Activated naive CD4-positive, alpha-beta T cell treated with anti-CD3 and anti-CD28 coated beads, Interleukin-2, amount 50 U/mL, for 16 hours (primary cell): ENCODE measurements at regions not wholly inside any gene's neighbourhood (a gene's known extent, or its start where the extent isn't known, plus 50 kb on each side); places are given as distances from the start of the nearest gene placed in this dataset.

ENCODE experiments used
- DNase-seq: peaks from one replicate; pipeline ENCODE4 v3.0.0-alpha.2; 2020

- DNase-seq = peak; percentile 32
Observed at GRCh38 chr1:221439747-221440501, 302.0 kb downstream of the DUSP10 start.

- no peak for DNase-seq
Observed at GRCh38 chr1:221440658-221441057, 301.2 kb downstream of the DUSP10 start.

- no peak for DNase-seq
Observed at GRCh38 chr1:221442056-221442455, 299.8 kb downstream of the DUSP10 start.

- no peak for DNase-seq
Observed at GRCh38 chr1:221444346-221444745, 297.5 kb downstream of the DUSP10 start.

- no peak for DNase-seq
Observed at GRCh38 chr1:221448585-221449175, 293.2 kb downstream of the DUSP10 start.

DNA sequence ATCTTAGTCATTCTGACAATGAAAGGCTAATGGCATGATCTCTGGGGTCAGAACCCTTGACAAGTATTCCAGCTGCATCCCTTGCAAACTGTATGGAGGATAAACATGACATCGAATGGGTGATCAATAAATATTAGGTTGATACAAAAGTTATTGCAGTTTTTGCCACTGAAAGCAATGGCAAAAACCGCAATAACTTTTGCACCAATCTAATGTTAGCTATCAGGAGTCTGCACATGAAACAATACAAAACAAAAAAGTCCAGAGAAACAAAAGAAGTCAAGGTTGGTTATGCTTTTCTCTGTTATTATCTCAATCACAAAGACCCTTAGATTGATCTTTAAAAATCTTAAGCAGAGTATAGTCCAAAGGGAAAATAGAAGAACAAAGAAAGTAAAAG is 292.7 kb downstream of the DUSP10 start:
- no peak for DNase-seq

- no peak for DNase-seq
Observed at GRCh38 chr1:221449801-221450470, 292.0 kb downstream of the DUSP10 start.

DNA sequence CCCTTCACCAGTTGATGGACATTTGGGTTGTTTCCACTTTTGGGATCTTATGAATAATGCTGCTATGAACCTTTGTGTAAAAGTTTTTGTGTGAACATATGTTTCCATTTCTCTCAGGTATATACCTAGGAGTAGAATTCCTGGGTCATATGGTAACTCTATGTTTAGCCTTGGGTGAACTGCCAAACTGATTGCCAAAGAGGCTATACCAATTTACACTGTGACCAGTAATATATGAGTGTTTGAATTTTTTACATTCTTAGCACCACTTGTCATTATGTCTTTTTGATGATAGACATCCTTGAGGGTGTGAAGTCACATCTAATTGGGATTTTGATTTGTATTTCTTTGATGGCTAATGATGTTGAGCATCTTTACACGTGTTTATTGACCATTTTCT is 290.1 kb downstream of the DUSP10 start:
- no peak for DNase-seq

- no peak for DNase-seq
Observed at GRCh38 chr1:221454096-221454495, 287.8 kb downstream of the DUSP10 start.

DNA sequence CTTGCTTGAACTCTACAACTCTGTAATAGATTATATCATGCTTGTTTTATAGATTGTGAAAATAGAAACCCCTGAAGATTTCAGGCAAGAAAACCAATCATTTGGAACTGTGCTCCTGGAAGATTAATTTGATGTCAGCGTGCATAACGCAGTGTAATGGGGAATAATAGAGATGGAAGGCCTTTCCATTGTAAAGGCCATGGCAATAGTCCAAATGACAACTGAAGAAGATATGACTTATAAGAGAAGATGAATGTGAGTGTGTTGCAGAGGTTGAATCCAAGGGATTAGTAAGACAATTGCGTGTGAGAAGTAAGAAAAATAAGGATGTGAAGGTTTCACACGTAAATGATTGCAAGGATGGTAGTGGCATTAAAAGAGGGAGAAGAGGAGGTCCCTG is 285.0 kb downstream of the DUSP10 start:
- DNase-seq = no peak

- DNase-seq = no peak
Observed at GRCh38 chr1:221457685-221458446, 284.0 kb downstream of the DUSP10 start.

DNA sequence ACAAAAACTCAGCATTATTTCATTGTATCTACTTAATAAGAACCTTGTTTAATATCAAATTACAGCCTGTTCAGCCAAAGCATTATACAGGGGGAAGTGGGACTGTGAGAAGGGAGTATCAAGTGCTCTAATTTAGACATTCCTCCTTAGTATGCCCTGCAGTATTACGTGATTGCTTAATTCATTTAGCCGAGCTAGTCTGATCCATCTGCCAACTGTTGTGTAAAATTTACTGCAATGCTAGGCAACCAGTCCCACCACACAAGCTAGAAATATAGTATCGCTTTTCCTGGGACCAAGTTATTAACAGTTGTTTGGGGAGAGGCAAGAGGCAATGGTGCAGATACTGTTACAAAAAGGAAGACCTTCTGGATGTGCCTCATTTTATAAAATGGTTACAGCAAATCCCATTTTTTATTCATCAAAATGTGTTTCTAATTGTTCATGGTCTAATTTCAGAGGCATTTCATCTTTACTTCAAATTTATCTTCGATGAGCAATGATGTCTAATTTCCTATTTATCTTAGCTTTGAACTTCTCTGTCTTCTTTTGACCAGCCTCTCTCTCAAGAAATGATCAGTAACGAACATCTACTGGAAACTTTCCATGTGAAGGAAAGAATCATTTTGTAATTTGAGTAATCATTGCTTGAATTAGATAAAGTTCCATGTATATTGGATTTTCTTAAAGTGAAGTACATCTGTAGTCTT is 283.3 kb downstream of the DUSP10 start:
- no peak for DNase-seq

DNA sequence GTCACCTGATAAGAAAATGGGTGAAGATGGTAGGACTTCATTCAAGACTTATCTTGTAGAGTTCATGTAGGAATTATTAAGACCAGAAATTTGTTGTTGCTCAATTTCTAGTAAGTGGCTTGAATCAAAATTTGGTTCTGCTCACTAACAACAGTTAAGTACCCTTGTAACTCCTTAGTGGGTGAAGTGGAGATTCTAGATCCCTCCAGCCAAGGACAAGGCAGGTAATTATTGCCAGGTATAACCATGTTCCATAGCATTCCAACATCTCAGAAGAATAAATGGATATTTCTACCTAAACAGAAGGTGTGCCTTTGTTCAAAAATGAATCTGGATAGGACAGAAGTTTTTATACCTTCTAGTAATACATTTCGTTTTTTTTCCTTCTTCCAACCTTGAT is 282.3 kb downstream of the DUSP10 start:
- DNase-seq = no peak

GRCh38 chr1:221462345-221462744 is 279.5 kb downstream of the DUSP10 start:
- no peak for DNase-seq

DNA sequence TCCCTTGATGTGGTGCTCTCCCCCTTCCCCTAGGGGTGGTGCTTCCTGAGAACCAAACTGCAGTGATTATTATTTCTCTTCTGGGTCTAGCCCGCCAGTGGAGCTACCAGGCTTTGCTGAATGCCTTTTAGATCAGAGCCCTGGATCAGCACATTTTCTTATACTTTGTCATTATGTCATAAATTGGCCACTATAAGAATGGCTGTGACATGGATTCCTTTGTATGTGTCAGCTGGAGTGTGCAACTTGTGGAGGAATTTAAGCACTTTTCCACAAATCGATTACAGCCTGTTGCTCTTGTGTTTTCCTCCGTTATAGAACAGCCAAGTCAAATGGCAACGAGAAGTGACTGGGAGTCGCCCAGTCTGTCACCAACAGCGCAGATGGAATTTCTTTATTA is 273.3 kb downstream of the DUSP10 start:
- DNase-seq = no peak

GRCh38 chr1:221469476-221469875 is 272.4 kb downstream of the DUSP10 start:
- no peak for DNase-seq

GRCh38 chr1:221470000-221470698 is 271.7 kb downstream of the DUSP10 start:
- DNase-seq = no peak

- no peak for DNase-seq
Observed at GRCh38 chr1:221473411-221473810, 268.5 kb downstream of the DUSP10 start.

- DNase-seq = no peak
Observed at GRCh38 chr1:221477252-221477651, 264.6 kb downstream of the DUSP10 start.

GRCh38 chr1:221478050-221478949 is 263.6 kb downstream of the DUSP10 start:
- DNase-seq = peak; percentile 60
